GM13976 (cell line): ENCODE measurements at regions not wholly inside any gene's neighbourhood (a gene's known extent, or its start where the extent isn't known, plus 50 kb on each side); places are given as distances from the start of the nearest gene placed in this dataset.

Experiments used
- DNase-seq: peaks from one replicate; pipeline ENCODE4 v3.0.0; 2012; ENCODE audit warnings: low spot score
- CTCF ChIP-seq: IDR thresholded peaks from 2 replicates; pipeline ENCODE4 v1.5.1; 2012; ENCODE audit warnings: borderline replicate concordance, mild to moderate bottlenecking; ENCODE audit not compliant: insufficient read depth; ENCODE audit errors: extremely low read depth, missing control alignments, control extremely low read depth
- in situ Hi-C: fragments of 300-500 bp; cut with MboI; formaldehyde crosslinking; loops from one replicate; pipeline ENCODE4 v1.12.0; 2022; ENCODE audit warnings: low sequenced_read_pairs, mixed read lengths, inconsistent platforms; ENCODE audit not compliant: unreplicated experiment

GRCh38 chr5:40106847-40107246 is 572.9 kb upstream of the PTGER4 start:
- no peak for DNase-seq
- in situ Hi-C loops: no loop called here
- TF ChIP-seq CTCF: no peak

GRCh38 chr5:40098313-40098712 is 581.4 kb upstream of the PTGER4 start:
- in situ Hi-C loops: no loop called here

GRCh38 chr5:40093550-40093949 is 586.2 kb upstream of the PTGER4 start:
- in situ Hi-C loops: no loop called here
- no peak for TF ChIP-seq CTCF
- no peak for DNase-seq

More at GRCh38 chr5:40098313-40098712, 581.4 kb upstream of the PTGER4 start:
- no peak for DNase-seq
- no peak for TF ChIP-seq CTCF

GRCh38 chr5:40089269-40089668 is 590.4 kb upstream of the PTGER4 start:
- no peak for TF ChIP-seq CTCF
- no peak for DNase-seq
- in situ Hi-C loops: no loop called here

GRCh38 chr5:40084614-40085013 is 595.1 kb upstream of the PTGER4 start:
- no peak for TF ChIP-seq CTCF
- no peak for DNase-seq
- in situ Hi-C loops: no loop called here

GRCh38 chr5:40082313-40082712 is 597.4 kb upstream of the PTGER4 start:
- in situ Hi-C loops: no loop called here
- no peak for TF ChIP-seq CTCF
- DNase-seq: no peak

- no peak for TF ChIP-seq CTCF
- DNase-seq: no peak
- in situ Hi-C loops: no loop called here
Measured at GRCh38 chr5:40080191-40080590, 599.5 kb upstream of the PTGER4 start.
